Endodermal cell (in vitro differentiated cells): ENCODE measurements at regions not wholly inside any gene's neighbourhood (a gene's known extent, or its start where the extent isn't known, plus 50 kb on each side); places are given as distances from the start of the nearest gene placed in this dataset.

ENCODE experiments used
- DNase-seq: peaks from one replicate; pipeline ENCODE4 v3.0.0-alpha.2; 2017
- H3K27ac ChIP-seq: 2 replicates; pipeline ENCODE4 v1.5.1; 2013; ENCODE audit warnings: mild to moderate bottlenecking, low read depth, low read length, moderate library complexity
- H3K27me3 ChIP-seq: 2 replicates; pipeline ENCODE4 v1.6.1; 2013; ENCODE audit warnings: mild to moderate bottlenecking, low read length, moderate library complexity; ENCODE audit not compliant: insufficient read depth, control insufficient read depth, poor library complexity, severe bottlenecking
- H3K36me3 ChIP-seq: 2 replicates; pipeline ENCODE4 v1.7.0; 2013; ENCODE audit warnings: mild to moderate bottlenecking, low read length, moderate library complexity; ENCODE audit not compliant: control insufficient read depth, insufficient read depth
- H3K4me1 ChIP-seq: one replicate; pipeline ENCODE4 v1.7.0; 2013; ENCODE audit warnings: low read length; ENCODE audit not compliant: control insufficient read depth, insufficient read depth
- H3K4me3 ChIP-seq: 2 replicates; pipeline ENCODE4 v1.5.1; 2013; ENCODE audit warnings: mild to moderate bottlenecking, low read length, moderate library complexity
- H3K9ac ChIP-seq: 2 replicates; pipeline ENCODE4 v1.6.1; 2013; ENCODE audit warnings: mild to moderate bottlenecking, low read length, moderate library complexity; ENCODE audit not compliant: poor library complexity, severe bottlenecking; ENCODE audit errors: extremely low read depth
- H3K9me3 ChIP-seq: 2 replicates; pipeline ENCODE4 v1.6.1; 2013; ENCODE audit warnings: mild to moderate bottlenecking, low read length, moderate library complexity; ENCODE audit not compliant: control insufficient read depth
- H3K27ac Mint-ChIP-seq: 2 replicates; pipeline ENCODE4 v1.8.0; 2020; ENCODE audit warnings: mixed read lengths
- H3K27me3 Mint-ChIP-seq: 2 replicates; pipeline ENCODE4 v1.8.0; 2021; ENCODE audit warnings: mild to moderate bottlenecking, mixed read lengths; ENCODE audit not compliant: insufficient read depth
- H3K36me3 Mint-ChIP-seq: 2 replicates; pipeline ENCODE4 v1.8.0; 2020; ENCODE audit warnings: low read depth, mixed read lengths
- H3K4me1 Mint-ChIP-seq: 2 replicates; pipeline ENCODE4 v1.8.0; 2020; ENCODE audit warnings: mixed read lengths
- H3K4me3 Mint-ChIP-seq: 2 replicates; pipeline ENCODE4 v1.8.0; 2020; ENCODE audit warnings: mild to moderate bottlenecking, moderate library complexity, mixed read lengths
- H3K9me3 Mint-ChIP-seq: 2 replicates; pipeline ENCODE4 v1.8.0; 2020; ENCODE audit warnings: mild to moderate bottlenecking, mixed read lengths
- WGBS, 2 experiments: methylation state at CpG; one replicate each; pipeline versions ENCODE4 v1.1.5 to v1.1.7; 2013; ENCODE audit warnings: missing lambda C conversion rate in 2 of 2, mixed read lengths in 1 of 2; ENCODE audit not compliant: insufficient coverage in 1 of 2, insufficient read length in 1 of 2; 5-methylcytosine and 5-hydroxymethylcytosine counted together
- TF ChIP-seq, protein P1 (sequence below): fragments of 200-600 bp; sonication (generic); conservative IDR thresholded peaks from 2 replicates; pipeline ENCODE4 v1.5.0; 2021; ENCODE audit warnings: antibody characterized with exemption, mild to moderate bottlenecking

DNA sequence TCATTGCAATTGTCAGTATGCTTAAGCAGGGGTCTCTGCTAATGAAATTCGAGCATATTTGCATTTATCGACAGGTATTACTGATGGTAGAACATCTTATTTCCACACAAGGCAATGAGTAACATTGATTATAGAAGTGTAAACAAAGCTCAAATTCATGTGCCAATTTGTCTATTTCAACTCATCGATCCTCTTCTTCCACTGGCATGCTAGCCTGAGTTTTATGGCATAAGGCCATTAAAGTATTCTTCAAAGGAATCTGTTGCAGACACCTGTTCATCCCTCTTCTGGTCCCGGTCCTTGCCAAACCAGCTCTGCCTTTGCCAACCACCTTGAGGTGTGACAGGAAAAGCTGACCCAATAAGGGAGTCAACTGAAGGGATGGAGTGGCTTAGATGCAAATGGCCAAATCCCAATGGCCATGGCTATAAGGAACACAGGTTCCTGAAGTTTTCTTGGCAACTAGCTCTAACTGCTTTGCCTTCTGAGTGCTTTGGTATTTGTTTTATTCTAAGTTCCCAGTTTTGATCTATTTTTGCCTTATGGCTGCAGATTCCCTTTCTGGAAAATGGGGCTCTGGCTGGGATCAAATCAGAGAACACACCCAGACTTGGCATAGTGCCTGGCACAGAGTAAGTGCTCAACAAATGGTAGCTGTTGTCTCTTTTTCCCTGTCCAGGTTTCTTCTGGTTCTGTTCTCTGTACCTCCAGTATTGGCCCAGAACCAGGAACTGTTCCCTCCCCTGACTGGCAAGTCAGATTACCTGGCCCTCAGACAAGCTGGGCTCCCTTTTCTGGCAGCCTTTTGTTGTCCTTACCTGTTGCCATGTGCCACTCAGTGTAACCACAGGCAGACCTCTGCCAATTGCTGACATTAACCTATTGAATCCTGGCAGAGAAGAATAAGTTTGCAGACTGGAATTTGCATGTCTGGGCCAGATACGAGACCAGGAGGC, 63.1 kb downstream of the RTL9 start:
- no peak overlapping the region for H3K4me3 Mint-ChIP-seq
- no peak for DNase-seq
- no peak overlapping the region for H3K27ac Mint-ChIP-seq
- H3K4me1 Mint-ChIP-seq = peaks cover 36% of the 10 kb centered on the region
- Histone ChIP-seq H3K36me3 (no peaks in the 10 kb centered on the region), H3K9ac (no peak overlapping the region), H3K9me3 (no peaks in the 10 kb centered on the region), H3K4me3 (no peak overlapping the region), H3K4me1 (no peaks in the 10 kb centered on the region), H3K27ac (no peak overlapping the region), H3K27me3 (no peaks in the 10 kb centered on the region)
- WGBS, 2 experiments = 83 to 96% methylated on average over 1 to 5 of the region's 5 CpGs
- TF ChIP-seq, protein P1, sequence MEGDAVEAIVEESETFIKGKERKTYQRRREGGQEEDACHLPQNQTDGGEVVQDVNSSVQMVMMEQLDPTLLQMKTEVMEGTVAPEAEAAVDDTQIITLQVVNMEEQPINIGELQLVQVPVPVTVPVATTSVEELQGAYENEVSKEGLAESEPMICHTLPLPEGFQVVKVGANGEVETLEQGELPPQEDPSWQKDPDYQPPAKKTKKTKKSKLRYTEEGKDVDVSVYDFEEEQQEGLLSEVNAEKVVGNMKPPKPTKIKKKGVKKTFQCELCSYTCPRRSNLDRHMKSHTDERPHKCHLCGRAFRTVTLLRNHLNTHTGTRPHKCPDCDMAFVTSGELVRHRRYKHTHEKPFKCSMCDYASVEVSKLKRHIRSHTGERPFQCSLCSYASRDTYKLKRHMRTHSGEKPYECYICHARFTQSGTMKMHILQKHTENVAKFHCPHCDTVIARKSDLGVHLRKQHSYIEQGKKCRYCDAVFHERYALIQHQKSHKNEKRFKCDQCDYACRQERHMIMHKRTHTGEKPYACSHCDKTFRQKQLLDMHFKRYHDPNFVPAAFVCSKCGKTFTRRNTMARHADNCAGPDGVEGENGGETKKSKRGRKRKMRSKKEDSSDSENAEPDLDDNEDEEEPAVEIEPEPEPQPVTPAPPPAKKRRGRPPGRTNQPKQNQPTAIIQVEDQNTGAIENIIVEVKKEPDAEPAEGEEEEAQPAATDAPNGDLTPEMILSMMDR = no peak
- peaks cover 64% of the 10 kb centered on the region for H3K27me3 Mint-ChIP-seq
- no peaks in the 10 kb centered on the region for H3K36me3 Mint-ChIP-seq
- no peaks in the 10 kb centered on the region for H3K9me3 Mint-ChIP-seq

DNA sequence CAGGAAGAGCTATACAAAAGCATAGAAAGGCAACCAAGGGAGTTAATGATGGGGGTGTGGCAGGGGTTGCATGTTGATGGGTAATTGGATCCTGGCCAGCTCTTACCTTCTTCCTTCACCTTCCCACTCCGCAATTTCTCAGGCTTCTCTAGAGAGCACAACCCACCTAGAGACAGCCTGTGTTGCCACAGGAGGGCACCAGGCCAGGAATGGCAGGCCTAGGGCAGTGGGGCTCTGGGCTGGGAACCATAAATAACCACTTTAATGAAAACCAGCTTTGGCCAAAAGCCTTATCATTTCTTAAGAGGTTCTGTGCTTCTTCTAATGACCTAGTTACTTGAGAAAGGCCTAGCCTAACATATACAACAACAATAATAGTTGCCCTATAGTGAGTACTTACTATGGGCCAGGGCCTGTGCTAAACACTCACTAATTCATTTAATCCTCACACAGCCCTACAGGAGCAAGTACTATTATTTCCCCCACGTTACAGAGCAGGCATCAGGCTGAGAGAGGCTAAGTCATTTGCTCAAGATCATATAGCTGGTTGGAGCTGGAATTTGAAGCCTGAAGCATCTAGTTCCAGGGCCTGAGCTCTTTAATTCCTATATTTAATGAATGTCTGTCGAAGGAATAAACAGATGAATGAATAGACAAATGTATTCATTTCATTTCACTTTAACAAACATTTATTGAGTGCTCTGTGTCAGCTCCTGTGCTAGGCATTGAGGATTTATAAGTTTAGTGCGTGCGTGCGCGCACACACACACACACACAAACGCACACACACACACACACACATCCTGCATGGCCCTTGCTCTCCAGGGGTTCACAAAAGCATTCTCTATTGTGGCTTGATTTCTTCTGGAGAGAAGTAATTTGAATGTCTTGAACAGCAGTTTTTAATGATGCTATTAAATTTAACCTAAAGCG, 66.8 kb downstream of the RTL9 start:
- Mint-ChIP-seq H3K4me3 (no peak overlapping the region), H3K9me3 (no peaks in the 10 kb centered on the region), H3K27me3 (peaks cover 79% of the 10 kb centered on the region), H3K27ac (no peak overlapping the region), H3K36me3 (no peaks in the 10 kb centered on the region), H3K4me1 (peaks cover 33% of the 10 kb centered on the region)
- WGBS, 2 experiments = 77 to 86% methylated on average over 1 to 3 of the region's 9 CpGs
- DNase-seq = no peak
- H3K36me3 ChIP-seq = no peaks in the 10 kb centered on the region
- H3K4me3 ChIP-seq = no peak overlapping the region
- H3K4me1 ChIP-seq = no peaks in the 10 kb centered on the region
- H3K9me3 ChIP-seq = no peaks in the 10 kb centered on the region
- no peaks in the 10 kb centered on the region for H3K27me3 ChIP-seq
- no peak overlapping the region for H3K9ac ChIP-seq
- no peak overlapping the region for H3K27ac ChIP-seq
- TF ChIP-seq, protein P1 = peak; percentile 39

DNA sequence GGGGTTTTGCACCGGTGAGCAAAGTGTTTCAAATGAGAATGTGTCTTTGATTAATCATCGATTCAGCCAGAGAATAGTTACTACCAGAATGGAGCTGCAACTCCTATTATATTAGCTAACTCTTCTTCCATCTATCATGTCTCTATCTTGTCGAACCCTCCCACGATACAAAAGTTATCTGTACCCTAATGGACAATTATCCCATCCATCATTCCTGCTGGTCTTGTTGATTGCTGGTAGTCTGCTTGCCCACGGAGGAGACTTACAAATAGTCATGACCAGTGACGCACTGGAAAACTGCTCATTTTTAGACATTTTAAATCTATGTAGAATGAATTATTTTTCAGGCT, 67.5 kb downstream of the RTL9 start:
- Histone ChIP-seq H3K4me3 (no peak overlapping the region), H3K4me1 (no peaks in the 10 kb centered on the region), H3K9me3 (no peaks in the 10 kb centered on the region), H3K9ac (no peak overlapping the region), H3K36me3 (no peaks in the 10 kb centered on the region), H3K27ac (no peak overlapping the region), H3K27me3 (no peaks in the 10 kb centered on the region)
- DNase-seq = no peak
- Mint-ChIP-seq H3K27ac (no peak overlapping the region), H3K9me3 (no peaks in the 10 kb centered on the region), H3K27me3 (peaks cover 79% of the 10 kb centered on the region), H3K4me3 (no peak overlapping the region), H3K4me1 (peaks cover 29% of the 10 kb centered on the region), H3K36me3 (no peaks in the 10 kb centered on the region)
- 98 to 100% methylated on average over 1 to 6 of the region's 6 CpGs for WGBS, 2 experiments
- TF ChIP-seq, protein P1 = no peak
